ENCODE measurements at regions not wholly inside any gene's neighbourhood (a gene's known extent, or its start where the extent isn't known, plus 50 kb on each side); places are given as distances from the start of the nearest gene placed in this dataset.

GRCh38 chr18:78559584-78559983 lies 420.0 kb upstream of the SALL3 start:
- TF ChIP-seq CTCF (conservative IDR thresholded peaks at IDR 0.05; ENCODE audit: low read depth, low read length), result no peak
- no peak overlapping the region for H3K4me3 ChIP-seq (ENCODE audit: low read depth, low read length)
- DNase-seq (ENCODE audit: low read depth), result no peak

GRCh38 chr18:78561757-78562510 lies 417.7 kb upstream of the SALL3 start:
- no peak for TF ChIP-seq CTCF (conservative IDR thresholded peaks at IDR 0.05; ENCODE audit: low read depth, low read length)
- no peak overlapping the region for H3K4me3 ChIP-seq (ENCODE audit: low read depth, low read length)
- DNase-seq (ENCODE audit: low read depth), result no peak

- H3K4me3 ChIP-seq (ENCODE audit: low read depth, low read length), result no peak overlapping the region
- TF ChIP-seq CTCF (conservative IDR thresholded peaks at IDR 0.05; ENCODE audit: low read depth, low read length), result no peak
- no peak for DNase-seq (ENCODE audit: low read depth)
Measured at GRCh38 chr18:78562531-78562961, 417.1 kb upstream of the SALL3 start.

- no peak for TF ChIP-seq CTCF (conservative IDR thresholded peaks at IDR 0.05; ENCODE audit: low read depth, low read length)
- H3K4me3 ChIP-seq (ENCODE audit: low read depth, low read length), result no peak overlapping the region
- no peak for DNase-seq (ENCODE audit: low read depth)
Measured at GRCh38 chr18:78563110-78563509, 416.5 kb upstream of the SALL3 start.

GRCh38 chr18:78564030-78564429 lies 415.6 kb upstream of the SALL3 start:
- DNase-seq (ENCODE audit: low read depth), result no peak
- H3K4me3 ChIP-seq (ENCODE audit: low read depth, low read length), result no peak overlapping the region
- TF ChIP-seq CTCF (conservative IDR thresholded peaks at IDR 0.05; ENCODE audit: low read depth, low read length), result no peak

GRCh38 chr18:78564518-78564917 lies 415.1 kb upstream of the SALL3 start:
- no peak for DNase-seq (ENCODE audit: low read depth)
- no peak overlapping the region for H3K4me3 ChIP-seq (ENCODE audit: low read depth, low read length)
- no peak for TF ChIP-seq CTCF (conservative IDR thresholded peaks at IDR 0.05; ENCODE audit: low read depth, low read length)

- no peak for TF ChIP-seq CTCF (conservative IDR thresholded peaks at IDR 0.05; ENCODE audit: low read depth, low read length)
- no peak overlapping the region for H3K4me3 ChIP-seq (ENCODE audit: low read depth, low read length)
- no peak for DNase-seq (ENCODE audit: low read depth)
Measured at GRCh38 chr18:78565240-78565639, 414.4 kb upstream of the SALL3 start.
